Subcutaneous abdominal adipose tissue (tissue), 5 donors: ENCODE measurements at regions not wholly inside any gene's neighbourhood (a gene's known extent, or its start where the extent isn't known, plus 50 kb on each side); places are given as distances from the start of the nearest gene placed in this dataset.
"Not testable (repeated sequence)": the region's sequence is repeated elsewhere in the genome, so short reads cannot be mapped to it uniquely, and the experiment has no call there.

ENCODE experiments used
- H3K27ac ChIP-seq: one replicate; pipeline ENCODE4 v1.7.0; 2013; ENCODE audit warnings: low read depth, mild to moderate bottlenecking, inconsistent platforms, low read length, moderate library complexity
- H3K27me3 ChIP-seq, 5 donors: one replicate each; pipeline ENCODE4 v1.7.0; 2013; ENCODE audit warnings: low read length in 5 of 5, inconsistent platforms in 1 of 5; ENCODE audit not compliant: control insufficient read depth in 5 of 5, insufficient read depth in 4 of 5
- H3K36me3 ChIP-seq, 5 donors: one replicate each; pipeline ENCODE4 v1.7.0; 2013; ENCODE audit warnings: low read length in 5 of 5; ENCODE audit not compliant: control insufficient read depth in 5 of 5, insufficient read depth in 5 of 5
- H3K4me1 ChIP-seq, 5 donors: one replicate each; pipeline ENCODE4 v1.7.0; 2013; ENCODE audit warnings: low read length in 5 of 5, mild to moderate bottlenecking in 3 of 5, moderate library complexity in 1 of 5; ENCODE audit not compliant: control insufficient read depth in 5 of 5, insufficient read depth in 5 of 5
- H3K4me3 ChIP-seq, 5 donors: one replicate each; pipeline ENCODE4 v1.7.0; 2013; ENCODE audit warnings: low read length in 5 of 5, low read depth in 1 of 5
- H3K9ac ChIP-seq, 5 donors: one replicate each; pipeline ENCODE4 v1.7.0; 2013; ENCODE audit warnings: low read length in 5 of 5, mild to moderate bottlenecking in 4 of 5, moderate library complexity in 3 of 5
- H3K9me3 ChIP-seq, 5 donors: one replicate each; pipeline ENCODE4 v1.7.0; 2013; ENCODE audit warnings: low read length in 5 of 5; ENCODE audit not compliant: control insufficient read depth in 5 of 5
- donor health status: healthy.
- donor health status: healthy.
- donor health status: healthy.
- donor health status: healthy.
- donor health status: healthy.

- no peak overlapping the region for H3K9ac ChIP-seq
- H3K27me3 ChIP-seq, result no peaks in the 10 kb centered on the region
- H3K4me3 ChIP-seq, result no peak overlapping the region
- H3K9me3 ChIP-seq, result no peaks in the 10 kb centered on the region
- no peaks in the 10 kb centered on the region for H3K36me3 ChIP-seq
- H3K4me1 ChIP-seq, result peaks cover 0 to 6% (median 0%) of the 10 kb centered on the region in 5 donors
- no peak overlapping the region for H3K27ac ChIP-seq
Measured at GRCh38 chr1:67544921-67545320, 114.7 kb upstream of the SERBP1 start.

GRCh38 chr1:67545364-67545763 is 115.2 kb upstream of the SERBP1 start:
- no peak overlapping the region for H3K9ac ChIP-seq
- H3K27ac ChIP-seq, result no peak overlapping the region
- peaks cover 0 to 1% (median 0%) of the 10 kb centered on the region in 5 donors for H3K4me1 ChIP-seq
- H3K9me3 ChIP-seq, result no peaks in the 10 kb centered on the region
- no peak overlapping the region for H3K4me3 ChIP-seq
- no peaks in the 10 kb centered on the region for H3K27me3 ChIP-seq
- no peaks in the 10 kb centered on the region for H3K36me3 ChIP-seq

GRCh38 chr1:67551375-67551774 is 121.2 kb upstream of the SERBP1 start:
- Histone ChIP-seq H3K36me3 (no peaks in the 10 kb centered on the region), H3K27me3 (no peaks in the 10 kb centered on the region), H3K27ac (no peak overlapping the region), H3K9me3 (no peaks in the 10 kb centered on the region), H3K4me3 (no peak overlapping the region), H3K9ac (no peak overlapping the region), H3K4me1 (peaks cover 0 to 7% (median 0%) of the 10 kb centered on the region in 5 donors)

GRCh38 chr1:67552336-67552759 is 122.1 kb upstream of the SERBP1 start:
- Histone ChIP-seq H3K36me3 (no peaks in the 10 kb centered on the region), H3K4me1 (peaks cover 0 to 7% (median 0%) of the 10 kb centered on the region in 5 donors), H3K27ac (no peak overlapping the region), H3K27me3 (no peaks in the 10 kb centered on the region), H3K4me3 (no peak overlapping the region), H3K9ac (no peak overlapping the region), H3K9me3 (no peaks in the 10 kb centered on the region)

GRCh38 chr1:67554204-67554603 is 124.0 kb upstream of the SERBP1 start:
- H3K9ac ChIP-seq, H3K36me3 ChIP-seq, H3K4me3 ChIP-seq, H3K27me3 ChIP-seq, H3K27ac ChIP-seq, H3K9me3 ChIP-seq: not testable (repeated sequence)
- H3K4me1 ChIP-seq, result peaks cover 0 to 13% (median 11%) of the 10 kb centered on the region in 5 donors

- Histone ChIP-seq H3K27ac (no peak overlapping the region), H3K4me1 (peaks cover 0 to 23% (median 15%) of the 10 kb centered on the region in 5 donors), H3K36me3 (no peaks in the 10 kb centered on the region), H3K4me3 (no peak overlapping the region), H3K9ac (no peak overlapping the region), H3K9me3 (no peaks in the 10 kb centered on the region), H3K27me3 (no peaks in the 10 kb centered on the region)
Measured at GRCh38 chr1:67555461-67556296, 125.5 kb upstream of the SERBP1 start.

GRCh38 chr1:67556297-67556900 is 126.2 kb upstream of the SERBP1 start:
- Histone ChIP-seq H3K4me3 (no peak overlapping the region), H3K9me3 (no peaks in the 10 kb centered on the region), H3K4me1 (peaks cover 2 to 30% (median 21%) of the 10 kb centered on the region in 5 donors), H3K36me3 (no peaks in the 10 kb centered on the region), H3K27me3 (no peaks in the 10 kb centered on the region), H3K27ac (no peak overlapping the region), H3K9ac (no peak overlapping the region)

GRCh38 chr1:67557696-67558448 is 127.1 kb upstream of the GADD45A start:
- Histone ChIP-seq H3K27me3 (no peaks in the 10 kb centered on the region), H3K27ac (no peak overlapping the region), H3K9ac (no peak overlapping the region), H3K9me3 (no peaks in the 10 kb centered on the region), H3K36me3 (no peaks in the 10 kb centered on the region), H3K4me3 (no peak overlapping the region), H3K4me1 (peaks cover 6 to 34% (median 30%) of the 10 kb centered on the region in 5 donors)

GRCh38 chr1:67558449-67559193 is 126.4 kb upstream of the GADD45A start:
- Histone ChIP-seq H3K27ac (peak overlapping the region; percentile 30), H3K27me3 (no peaks in the 10 kb centered on the region), H3K36me3 (no peaks in the 10 kb centered on the region), H3K4me3 (peak overlapping the region in 1 of 5 donors; percentile 47), H3K9ac (peak overlapping the region in 3 of 5 donors; percentile 5 to 56 (median 35)), H3K9me3 (no peaks in the 10 kb centered on the region), H3K4me1 (peaks cover 6 to 37% (median 32%) of the 10 kb centered on the region in 5 donors)
